SK-N-SH (cell line): ENCODE measurements at regions not wholly inside any gene's neighbourhood (a gene's known extent, or its start where the extent isn't known, plus 50 kb on each side); places are given as distances from the start of the nearest gene placed in this dataset.

Experiments used
- CTCF ChIA-PET: fragments of 300-600, 350-600 bp; formaldehyde crosslinking; extraction: SDS; loops from one replicate; lab custom pipeline; 2021; lab: Yijun Ruan, JAX
- POLR2A ChIA-PET: fragments of 350-600 bp; sonication (Branson Sonifier 250); formaldehyde crosslinking; extraction: SDS; loops from one replicate; lab custom pipeline; 2020; ENCODE audit warnings: antibody characterized with exemption, inconsistent platforms; lab: Yijun Ruan, JAX
- DNase-seq: peaks from one replicate; pipeline ENCODE4 v3.0.0; 2012
- H2AFZ ChIP-seq: fragments of 200-600 bp; sonication (generic); 2 replicates; pipeline ENCODE4 v1.8.1; 2016; ENCODE audit warnings: antibody characterized with exemption, mild to moderate bottlenecking, low read depth
- H3F3A ChIP-seq: fragments of 200-600 bp; sonication (generic); replicated peaks from 2 replicates; pipeline ENCODE3; 2016; ENCODE audit warnings: antibody characterized with exemption, mild to moderate bottlenecking; ENCODE audit not compliant: insufficient read depth
- H3K27ac ChIP-seq, 2 experiments: fragments of 200-500 bp in 1 of 2; fragments of 200-600 bp in 1 of 2; sonication (Bioruptor generic) in 1 of 2; sonication (generic), shearing (Covaris generic) in 1 of 2; 2 replicates each; pipeline versions ENCODE4 v1.5.1 to v1.6.1; 2014 to 2016; ENCODE audit warnings: low read depth in 2 of 2, inconsistent platforms in 1 of 2, low read length in 1 of 2, mild to moderate bottlenecking in 1 of 2, mixed read lengths in 1 of 2
- H3K27me3 ChIP-seq: fragments of 200-600 bp; sonication (generic), shearing (Covaris generic); 2 replicates; pipeline ENCODE4 v1.6.1; 2016; ENCODE audit warnings: mixed run types; ENCODE audit not compliant: insufficient read depth
- H3K36me3 ChIP-seq, 2 experiments: fragments of 200-500 bp in 1 of 2; fragments of 200-600 bp in 1 of 2; sonication (Bioruptor generic) in 1 of 2; sonication (generic) in 1 of 2; replicated peaks in 1 of 2; 2 replicates each; pipeline versions ENCODE3 to v1.5.1; 2014 to 2016; ENCODE audit warnings: low read length in 1 of 2, mild to moderate bottlenecking in 1 of 2; ENCODE audit not compliant: insufficient read depth in 2 of 2, control insufficient read depth in 1 of 2
- H3K4me1 ChIP-seq, 2 experiments: fragments of 200-500 bp in 1 of 2; fragments of 200-600 bp in 1 of 2; sonication (Bioruptor generic) in 1 of 2; sonication (generic), shearing (Covaris generic) in 1 of 2; 2 replicates each; pipeline versions ENCODE4 v1.5.1 to v1.6.1; 2014 to 2016; ENCODE audit warnings: low read depth in 1 of 2, low read length in 1 of 2, mixed run types in 1 of 2; ENCODE audit not compliant: insufficient read depth in 2 of 2, control insufficient read depth in 1 of 2
- H3K4me2 ChIP-seq: fragments of 200-600 bp; sonication (generic), shearing (Covaris generic); 2 replicates; pipeline ENCODE4 v1.6.1; 2017; ENCODE audit warnings: mixed run types
- H3K4me3 ChIP-seq, 2 experiments: fragments of 200-500 bp in 1 of 2; fragments of 200-600 bp in 1 of 2; sonication (Bioruptor generic) in 1 of 2; sonication (generic), shearing (Covaris generic) in 1 of 2; 2 replicates each; pipeline versions ENCODE4 v1.5.1 to v1.8.1; 2014 to 2016; ENCODE audit warnings: low read depth in 2 of 2, inconsistent platforms in 1 of 2, low read length in 1 of 2, mild to moderate bottlenecking in 1 of 2, mixed read lengths in 1 of 2, moderate library complexity in 1 of 2
- H3K79me2 ChIP-seq: fragments of 200-600 bp; sonication (generic); 2 replicates; pipeline ENCODE4 v1.8.1; 2017; ENCODE audit warnings: mild to moderate bottlenecking; ENCODE audit not compliant: insufficient read depth
- H3K9ac ChIP-seq: fragments of 200-600 bp; sonication (generic); 2 replicates; pipeline ENCODE4 v1.6.1; 2017; ENCODE audit warnings: mixed run types
- H3K9me2 ChIP-seq: fragments of 200-600 bp; sonication (generic); 2 replicates; pipeline ENCODE4 v1.6.1; 2017; ENCODE audit warnings: mixed run types
- H3K9me3 ChIP-seq: fragments of 200-600 bp; sonication (generic); 2 replicates; pipeline ENCODE4 v1.6.1; 2017; ENCODE audit warnings: mixed run types, mild to moderate bottlenecking, moderate library complexity
- H4K20me1 ChIP-seq: fragments of 200-600 bp; sonication (generic); 2 replicates; pipeline ENCODE4 v1.6.1; 2017; ENCODE audit warnings: mild to moderate bottlenecking, mixed run types; ENCODE audit not compliant: insufficient read depth
- CHD2 ChIP-seq: fragments of 150-350 bp; IDR thresholded peaks from 2 replicates; pipeline ENCODE4 v1.6.1; 2018; ENCODE audit warnings: low read length; ENCODE audit not compliant: partially characterized antibody
- EP300 ChIP-seq, 2 experiments: IDR thresholded peaks; 2 replicates each; pipeline versions ENCODE4 v1.4.0 to v1.6.1; 2012; ENCODE audit warnings: borderline replicate concordance in 1 of 2, low read depth in 1 of 2, low read length in 1 of 2
- EZH2phosphoT487 ChIP-seq: fragments of 200-600 bp; sonication (generic); IDR thresholded peaks from 2 replicates; pipeline ENCODE4 v1.6.1; 2017; ENCODE audit warnings: low read depth, mixed run types, mild to moderate bottlenecking, antibody characterized with exemption, moderate library complexity, borderline replicate concordance
- FOXJ3 ChIP-seq: sonication (generic); formaldehyde crosslinking; IDR thresholded peaks from 2 replicates; pipeline ENCODE4 v1.5.1; 2020; ENCODE audit warnings: mild to moderate bottlenecking, missing genetic modification reagents
- GATA2 ChIP-seq: sonication (generic); formaldehyde crosslinking; IDR thresholded peaks from 2 replicates; pipeline ENCODE4 v1.5.0; 2020; ENCODE audit warnings: mild to moderate bottlenecking, missing genetic modification reagents
- JUND ChIP-seq: IDR thresholded peaks from 2 replicates; pipeline ENCODE4 v1.4.0; 2012
- POLR2AphosphoS5 ChIP-seq: IDR thresholded peaks from 2 replicates; pipeline ENCODE4 v1.6.1; 2012; ENCODE audit warnings: low read depth, low read length
- RCOR1 ChIP-seq: fragments of 150-350 bp; IDR thresholded peaks from 2 replicates; pipeline ENCODE4 v1.6.1; 2017; ENCODE audit warnings: antibody characterized with exemption, low read length
- RFX5 ChIP-seq: IDR thresholded peaks from 2 replicates; pipeline ENCODE4 v1.6.1; 2012; ENCODE audit warnings: mild to moderate bottlenecking, improper control_type of control experiment, low read length
- SIN3A ChIP-seq: IDR thresholded peaks from 2 replicates; pipeline ENCODE4 v1.6.1; 2012; ENCODE audit warnings: low read depth, mild to moderate bottlenecking, low read length, moderate library complexity, borderline replicate concordance
- SMC3 ChIP-seq: IDR thresholded peaks from 2 replicates; pipeline ENCODE4 v1.6.1; 2012; ENCODE audit warnings: low read depth, low read length, improper control_type of control experiment
- TAF1 ChIP-seq: IDR thresholded peaks from 2 replicates; pipeline ENCODE4 v1.6.1; 2012; ENCODE audit warnings: low read depth, mild to moderate bottlenecking, low read length, moderate library complexity, borderline replicate concordance
- USF1 ChIP-seq: IDR thresholded peaks from 2 replicates; pipeline ENCODE4 v1.4.0; 2012; ENCODE audit warnings: low read depth, borderline replicate concordance
- USF2 ChIP-seq: fragments of 150-350 bp; IDR thresholded peaks from 2 replicates; pipeline ENCODE4 v1.6.1; 2017; ENCODE audit warnings: antibody characterized with exemption, low read length, low read depth, borderline replicate concordance
- ZBTB33 ChIP-seq: IDR thresholded peaks from 2 replicates; pipeline ENCODE4 v1.4.0; 2012; ENCODE audit warnings: low read depth, borderline replicate concordance
- WGBS: methylation state at CpG from one replicate; pipeline ENCODE4 v1.1.6; 2017; ENCODE audit warnings: low lambda C conversion rate; 5-methylcytosine and 5-hydroxymethylcytosine counted together
- TF ChIP-seq, protein P1 (sequence below): fragments of 150-350 bp; IDR thresholded peaks from 2 replicates; pipeline ENCODE4 v1.6.1; 2016; ENCODE audit warnings: mild to moderate bottlenecking, low read depth, low read length
- TF ChIP-seq, protein P2 (sequence below): IDR thresholded peaks from 2 replicates; pipeline ENCODE4 v1.6.1; 2012; ENCODE audit warnings: mild to moderate bottlenecking, low read depth, low read length, moderate library complexity

GRCh38 chr6:167668754-167669552, 157.8 kb upstream of the AFDN start:
- H2AFZ ChIP-seq: no peak overlapping the region
- no peaks in the 10 kb centered on the region for H3K36me3 ChIP-seq
- H3K4me3 ChIP-seq: no peak overlapping the region
- H3K9me3 ChIP-seq: no peaks in the 10 kb centered on the region
- no peaks in the 10 kb centered on the region for H3K79me2 ChIP-seq
- no peak overlapping the region for H3K9ac ChIP-seq
- H3K9me2 ChIP-seq: no peaks in the 10 kb centered on the region
- H4K20me1 ChIP-seq: no peaks in the 10 kb centered on the region
- H3K4me2 ChIP-seq: no peak overlapping the region
- 64% methylated on average over 13 of the region's 21 CpGs for WGBS
- POLR2A ChIA-PET: no interaction called here
- DNase-seq: no peak
- no peaks in the 10 kb centered on the region for H3K27me3 ChIP-seq
- H3K4me1 ChIP-seq: peaks cover 0 to 6% of the 10 kb centered on the region in 2 experiments; a peak in 1 of 4 replicates
- CTCF ChIA-PET: no interaction called here
- H3F3A ChIP-seq: no peaks in the 10 kb centered on the region
- H3K27ac ChIP-seq: no peak overlapping the region
- TF ChIP-seq CHD2 (no peak), JUND (no peak), EP300 (IDR thresholded peaks at IDR 0.05; ENCODE audit: borderline replicate concordance in 1 of 2, low read depth in 1 of 2, low read length in 1 of 2) (no peak), TAF1 (no peak), USF1 (no peak), POLR2AphosphoS5 (no peak), RFX5 (no peak), RCOR1 (no peak), GATA2 (CRISPR knock-in tag) (no peak)
- TF ChIP-seq, protein P1, sequence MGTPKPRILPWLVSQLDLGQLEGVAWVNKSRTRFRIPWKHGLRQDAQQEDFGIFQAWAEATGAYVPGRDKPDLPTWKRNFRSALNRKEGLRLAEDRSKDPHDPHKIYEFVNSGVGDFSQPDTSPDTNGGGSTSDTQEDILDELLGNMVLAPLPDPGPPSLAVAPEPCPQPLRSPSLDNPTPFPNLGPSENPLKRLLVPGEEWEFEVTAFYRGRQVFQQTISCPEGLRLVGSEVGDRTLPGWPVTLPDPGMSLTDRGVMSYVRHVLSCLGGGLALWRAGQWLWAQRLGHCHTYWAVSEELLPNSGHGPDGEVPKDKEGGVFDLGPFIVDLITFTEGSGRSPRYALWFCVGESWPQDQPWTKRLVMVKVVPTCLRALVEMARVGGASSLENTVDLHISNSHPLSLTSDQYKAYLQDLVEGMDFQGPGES: no peak
- TF ChIP-seq, all 33 proteins: peak for 0

DNA sequence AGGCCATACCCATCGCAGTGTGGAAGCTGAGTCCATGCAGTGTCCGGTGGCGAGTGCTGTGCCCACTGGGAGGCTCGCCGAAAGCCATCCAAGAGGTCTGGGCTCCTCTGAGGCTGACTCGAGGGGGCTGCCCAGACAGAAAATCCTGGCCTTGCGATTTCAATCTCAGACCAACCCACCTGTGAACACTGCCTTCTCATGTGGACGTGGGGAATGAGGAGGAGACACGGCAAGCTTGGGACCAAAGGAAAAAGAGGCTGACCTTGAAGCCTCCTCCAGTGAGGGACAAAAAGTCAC, 157.2 kb upstream of the AFDN start:
- H3K27ac ChIP-seq: no peak overlapping the region
- no peak overlapping the region for H3K4me2 ChIP-seq
- WGBS: 51% methylated on average over 4 of the region's 9 CpGs
- POLR2A ChIA-PET: no interaction called here
- no peak overlapping the region for H3K9ac ChIP-seq
- no peaks in the 10 kb centered on the region for H3K9me2 ChIP-seq
- H3K9me3 ChIP-seq: no peaks in the 10 kb centered on the region
- CTCF ChIA-PET: no interaction called here
- peaks cover 0 to 6% of the 10 kb centered on the region in 2 experiments; a peak in 1 of 4 replicates for H3K4me1 ChIP-seq
- no peak for DNase-seq
- H3K27me3 ChIP-seq: no peaks in the 10 kb centered on the region
- H3K4me3 ChIP-seq: no peak overlapping the region
- H3F3A ChIP-seq: no peaks in the 10 kb centered on the region
- no peaks in the 10 kb centered on the region for H3K79me2 ChIP-seq
- H2AFZ ChIP-seq: no peak overlapping the region
- no peaks in the 10 kb centered on the region for H3K36me3 ChIP-seq
- no peaks in the 10 kb centered on the region for H4K20me1 ChIP-seq
- no peak for TF ChIP-seq ZBTB33
- TF ChIP-seq EZH2phosphoT487: no peak
- TF ChIP-seq, protein P2, sequence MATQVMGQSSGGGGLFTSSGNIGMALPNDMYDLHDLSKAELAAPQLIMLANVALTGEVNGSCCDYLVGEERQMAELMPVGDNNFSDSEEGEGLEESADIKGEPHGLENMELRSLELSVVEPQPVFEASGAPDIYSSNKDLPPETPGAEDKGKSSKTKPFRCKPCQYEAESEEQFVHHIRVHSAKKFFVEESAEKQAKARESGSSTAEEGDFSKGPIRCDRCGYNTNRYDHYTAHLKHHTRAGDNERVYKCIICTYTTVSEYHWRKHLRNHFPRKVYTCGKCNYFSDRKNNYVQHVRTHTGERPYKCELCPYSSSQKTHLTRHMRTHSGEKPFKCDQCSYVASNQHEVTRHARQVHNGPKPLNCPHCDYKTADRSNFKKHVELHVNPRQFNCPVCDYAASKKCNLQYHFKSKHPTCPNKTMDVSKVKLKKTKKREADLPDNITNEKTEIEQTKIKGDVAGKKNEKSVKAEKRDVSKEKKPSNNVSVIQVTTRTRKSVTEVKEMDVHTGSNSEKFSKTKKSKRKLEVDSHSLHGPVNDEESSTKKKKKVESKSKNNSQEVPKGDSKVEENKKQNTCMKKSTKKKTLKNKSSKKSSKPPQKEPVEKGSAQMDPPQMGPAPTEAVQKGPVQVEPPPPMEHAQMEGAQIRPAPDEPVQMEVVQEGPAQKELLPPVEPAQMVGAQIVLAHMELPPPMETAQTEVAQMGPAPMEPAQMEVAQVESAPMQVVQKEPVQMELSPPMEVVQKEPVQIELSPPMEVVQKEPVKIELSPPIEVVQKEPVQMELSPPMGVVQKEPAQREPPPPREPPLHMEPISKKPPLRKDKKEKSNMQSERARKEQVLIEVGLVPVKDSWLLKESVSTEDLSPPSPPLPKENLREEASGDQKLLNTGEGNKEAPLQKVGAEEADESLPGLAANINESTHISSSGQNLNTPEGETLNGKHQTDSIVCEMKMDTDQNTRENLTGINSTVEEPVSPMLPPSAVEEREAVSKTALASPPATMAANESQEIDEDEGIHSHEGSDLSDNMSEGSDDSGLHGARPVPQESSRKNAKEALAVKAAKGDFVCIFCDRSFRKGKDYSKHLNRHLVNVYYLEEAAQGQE: no peak
- no peak for TF ChIP-seq SMC3
- no peak for TF ChIP-seq USF2
- TF ChIP-seq SIN3A: no peak
- TF ChIP-seq, protein P1: no peak
- TF ChIP-seq FOXJ3 (CRISPR knock-in tag): no peak
